GM19238 (cell line): ENCODE measurements at regions not wholly inside any gene's neighbourhood (a gene's known extent, or its start where the extent isn't known, plus 50 kb on each side); places are given as distances from the start of the nearest gene placed in this dataset.
"Not testable (repeated sequence)": the region's sequence is repeated elsewhere in the genome, so short reads cannot be mapped to it uniquely, and the experiment has no call there.

ENCODE experiments used
- DNase-seq: peaks from one replicate; pipeline ENCODE4 v3.0.0; 2011; ENCODE audit warnings: low spot score; ENCODE audit not compliant: insufficient read length

GRCh38 chr6:170046791-170047626 lies 243.9 kb downstream of the DLL1 start:
- DNase-seq, result no peak

- DNase-seq, result no peak
Measured at GRCh38 chr6:170045981-170046667, 244.8 kb downstream of the DLL1 start.

- DNase-seq, result no peak
Measured at GRCh38 chr6:170045563-170045960, 245.3 kb downstream of the DLL1 start.

GRCh38 chr6:170044836-170045562 lies 245.9 kb downstream of the DLL1 start:
- DNase-seq, result no peak

- DNase-seq, result no peak
Measured at GRCh38 chr6:170043881-170044790, 246.7 kb downstream of the DLL1 start.

GRCh38 chr6:170043150-170043819 lies 247.6 kb downstream of the DLL1 start:
- DNase-seq, result no peak

- DNase-seq, result no peak
Measured at GRCh38 chr6:170042596-170043118, 248.2 kb downstream of the DLL1 start.

- no peak for DNase-seq
Measured at GRCh38 chr6:170042123-170042522, 248.8 kb downstream of the DLL1 start.

GRCh38 chr6:170041526-170041925 lies 249.4 kb downstream of the DLL1 start:
- no peak for DNase-seq

GRCh38 chr6:170040906-170041305 lies 250.0 kb downstream of the DLL1 start:
- no peak for DNase-seq

- no peak for DNase-seq
Measured at GRCh38 chr6:170040115-170040500, 250.8 kb downstream of the DLL1 start.

- DNase-seq, result no peak
Measured at GRCh38 chr6:170039156-170040114, 251.4 kb downstream of the DLL1 start.

GRCh38 chr6:170038708-170039107 lies 252.2 kb downstream of the DLL1 start:
- DNase-seq, result no peak

GRCh38 chr6:170038251-170038650 lies 252.6 kb downstream of the DLL1 start:
- DNase-seq, result no peak

- no peak for DNase-seq
Measured at GRCh38 chr6:170037541-170038250, 253.2 kb downstream of the DLL1 start.

GRCh38 chr6:170036916-170037315 lies 254.0 kb downstream of the DLL1 start:
- DNase-seq, result no peak

GRCh38 chr6:170036367-170036766 lies 254.5 kb downstream of the DLL1 start:
- not testable (repeated sequence) for DNase-seq

GRCh38 chr6:170035901-170036304 lies 255.0 kb downstream of the DLL1 start:
- no peak for DNase-seq
